ENCODE measurements at regions not wholly inside any gene's neighbourhood (a gene's known extent, or its start where the extent isn't known, plus 50 kb on each side); places are given as distances from the start of the nearest gene placed in this dataset.

DNA sequence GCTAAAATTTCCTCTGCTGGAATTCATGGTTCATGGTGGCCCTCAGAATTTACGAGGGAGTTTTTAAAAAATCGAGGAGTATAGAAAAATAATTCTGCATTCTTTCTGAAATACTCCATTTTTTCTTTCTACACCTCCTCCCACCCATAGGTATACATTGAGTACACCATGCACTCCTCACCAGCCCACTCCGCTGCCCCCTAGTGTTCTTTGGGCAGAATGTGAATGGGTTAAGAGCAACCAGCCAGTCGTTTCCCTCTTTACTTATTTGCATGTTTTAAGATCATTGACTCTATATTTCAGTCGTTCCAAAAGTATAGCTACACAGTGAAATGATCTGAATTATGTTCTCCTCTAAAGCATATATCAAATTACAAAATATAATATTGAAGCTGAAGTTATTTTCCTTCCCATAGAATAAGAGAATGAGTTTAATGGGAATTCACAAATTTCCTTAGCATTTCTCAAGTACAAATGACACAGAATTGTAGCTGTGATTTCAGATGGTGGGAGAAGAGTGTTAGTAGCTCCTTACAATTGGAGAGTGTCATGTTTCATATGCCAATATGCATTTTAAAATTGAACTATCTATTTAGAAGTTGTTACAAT is 977.7 kb upstream of the SLC35B3 start:
- intact Hi-C loops (cut with micrococcal nuclease; ENCODE audit: unreplicated experiment): loop anchor here (2.0 to 10.0 kb wide), 3 partner anchors 162 to 878 kb away; no protein-coding TSS in a partner anchor

DNA sequence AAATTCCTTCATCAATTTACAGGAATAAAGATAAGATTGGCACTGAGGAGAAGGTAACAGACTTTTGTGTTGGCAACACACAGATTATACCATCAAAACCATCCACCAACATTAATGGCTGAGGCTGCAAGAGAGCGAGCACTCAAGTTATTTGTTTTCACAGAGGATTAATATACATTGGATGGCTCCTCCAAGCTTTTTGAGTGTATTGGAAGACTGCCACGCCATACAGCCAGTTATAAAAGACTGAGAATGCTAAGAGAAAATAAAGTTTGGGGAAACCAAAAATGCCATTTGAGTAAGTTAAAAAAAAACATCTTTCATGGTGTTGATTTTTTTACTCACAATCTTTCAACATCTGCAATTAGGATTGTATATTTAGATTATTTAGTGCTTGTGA is 973.8 kb upstream of the SLC35B3 start:
- H3K9me3 ChIP-seq (ENCODE audit: low read depth, low read length, poor library complexity, severe bottlenecking): no peaks in the 10 kb centered on the region
- TF ChIP-seq, protein P1, sequence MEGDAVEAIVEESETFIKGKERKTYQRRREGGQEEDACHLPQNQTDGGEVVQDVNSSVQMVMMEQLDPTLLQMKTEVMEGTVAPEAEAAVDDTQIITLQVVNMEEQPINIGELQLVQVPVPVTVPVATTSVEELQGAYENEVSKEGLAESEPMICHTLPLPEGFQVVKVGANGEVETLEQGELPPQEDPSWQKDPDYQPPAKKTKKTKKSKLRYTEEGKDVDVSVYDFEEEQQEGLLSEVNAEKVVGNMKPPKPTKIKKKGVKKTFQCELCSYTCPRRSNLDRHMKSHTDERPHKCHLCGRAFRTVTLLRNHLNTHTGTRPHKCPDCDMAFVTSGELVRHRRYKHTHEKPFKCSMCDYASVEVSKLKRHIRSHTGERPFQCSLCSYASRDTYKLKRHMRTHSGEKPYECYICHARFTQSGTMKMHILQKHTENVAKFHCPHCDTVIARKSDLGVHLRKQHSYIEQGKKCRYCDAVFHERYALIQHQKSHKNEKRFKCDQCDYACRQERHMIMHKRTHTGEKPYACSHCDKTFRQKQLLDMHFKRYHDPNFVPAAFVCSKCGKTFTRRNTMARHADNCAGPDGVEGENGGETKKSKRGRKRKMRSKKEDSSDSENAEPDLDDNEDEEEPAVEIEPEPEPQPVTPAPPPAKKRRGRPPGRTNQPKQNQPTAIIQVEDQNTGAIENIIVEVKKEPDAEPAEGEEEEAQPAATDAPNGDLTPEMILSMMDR (conservative IDR thresholded peaks at IDR 0.05; ENCODE audit: low read depth, low read length): no peak
- no peak for TF ChIP-seq EZH2 (IDR thresholded peaks at IDR 0.05; ENCODE audit: borderline replicate concordance, low read depth, low read length, poor library complexity, severe bottlenecking)
- ChIA-PET CTCF (no interaction called here), POLR2A (ENCODE audit: low non-redundant PET) (no interaction called here)
- DNase-seq (ENCODE audit: low spot score): no peak
- no peak overlapping the region for H3K4me3 ChIP-seq (ENCODE audit: low read depth, low read length, poor library complexity, severe bottlenecking)
- no peak overlapping the region for H3K27ac ChIP-seq (ENCODE audit: low read depth, low read length, poor library complexity, severe bottlenecking)
- H3K27me3 ChIP-seq (replicated peaks; ENCODE audit: insufficient read depth, low read depth, low read length, poor library complexity): no peaks in the 10 kb centered on the region
- no peaks in the 10 kb centered on the region for H3K36me3 ChIP-seq (ENCODE audit: insufficient read depth, low read length, poor library complexity, severe bottlenecking)
- intact Hi-C loops (cut with micrococcal nuclease; ENCODE audit: unreplicated experiment): no loop called here
- peaks cover 3% of the 10 kb centered on the region for H3K4me1 ChIP-seq (ENCODE audit: insufficient read depth, low read length, poor library complexity, severe bottlenecking)
- no TSS peak for BruUV-seq (replicated peaks)

More for the DNA sequence above, 977.7 kb upstream of the SLC35B3 start:
- no peak overlapping the region for H3K27ac ChIP-seq (ENCODE audit: low read depth, low read length, poor library complexity, severe bottlenecking)
- no peaks in the 10 kb centered on the region for H3K36me3 ChIP-seq (ENCODE audit: insufficient read depth, low read length, poor library complexity, severe bottlenecking)
- no TSS peak for BruUV-seq (replicated peaks)
- TF ChIP-seq, protein P1 (conservative IDR thresholded peaks at IDR 0.05; ENCODE audit: low read depth, low read length): peak; percentile 91
- TF ChIP-seq EZH2 (IDR thresholded peaks at IDR 0.05; ENCODE audit: borderline replicate concordance, low read depth, low read length, poor library complexity, severe bottlenecking): no peak
- H3K9me3 ChIP-seq (ENCODE audit: low read depth, low read length, poor library complexity, severe bottlenecking): no peaks in the 10 kb centered on the region
- no peaks in the 10 kb centered on the region for H3K27me3 ChIP-seq (replicated peaks; ENCODE audit: insufficient read depth, low read depth, low read length, poor library complexity)
- POLR2A ChIA-PET (ENCODE audit: low non-redundant PET): no interaction called here
- H3K4me3 ChIP-seq (ENCODE audit: low read depth, low read length, poor library complexity, severe bottlenecking): no peak overlapping the region
- H3K4me1 ChIP-seq (ENCODE audit: insufficient read depth, low read length, poor library complexity, severe bottlenecking): peaks cover 4% of the 10 kb centered on the region
- peak; percentile 80 for DNase-seq (ENCODE audit: low spot score)
- CTCF ChIA-PET: no interaction called here

DNA sequence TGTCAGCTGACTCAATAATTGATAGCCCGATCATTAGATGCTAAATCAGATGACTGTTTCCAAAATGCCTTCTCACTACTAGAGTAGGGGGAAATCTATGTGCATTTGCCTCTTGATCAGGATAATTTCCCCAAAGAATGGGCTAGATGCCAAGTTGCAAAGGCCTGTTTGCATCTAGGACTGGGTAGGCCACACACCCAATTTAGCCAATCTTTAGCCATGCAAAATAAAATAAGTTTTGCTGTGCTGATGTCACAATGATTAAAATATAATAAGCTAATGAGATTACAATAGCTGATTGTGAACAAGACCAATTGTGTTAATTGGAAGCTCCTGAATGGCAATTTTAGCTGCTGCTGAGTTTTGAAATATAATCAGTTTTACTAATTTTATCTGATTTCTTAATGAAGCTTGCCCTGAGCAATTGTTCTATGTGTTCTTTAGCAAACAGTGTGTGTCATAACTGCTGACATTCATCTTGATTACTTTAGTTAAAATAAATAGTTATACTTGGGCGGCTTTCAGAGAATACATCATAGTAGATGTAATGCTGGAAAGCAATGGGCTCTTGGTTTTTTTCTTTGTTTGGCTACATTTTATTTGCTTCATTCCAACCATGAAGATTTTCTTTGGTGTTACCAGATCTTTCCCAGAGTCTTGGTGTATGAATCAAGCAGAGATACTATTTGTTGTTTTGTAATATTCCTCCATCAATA is 973.2 kb upstream of the SLC35B3 start:
- DNase-seq (ENCODE audit: low spot score): no peak
- Histone ChIP-seq H3K4me3 (ENCODE audit: low read depth, low read length, poor library complexity, severe bottlenecking) (no peak overlapping the region), H3K36me3 (ENCODE audit: insufficient read depth, low read length, poor library complexity, severe bottlenecking) (no peaks in the 10 kb centered on the region), H3K9me3 (ENCODE audit: low read depth, low read length, poor library complexity, severe bottlenecking) (no peaks in the 10 kb centered on the region), H3K4me1 (ENCODE audit: insufficient read depth, low read length, poor library complexity, severe bottlenecking) (peaks cover 3% of the 10 kb centered on the region), H3K27me3 (replicated peaks; ENCODE audit: insufficient read depth, low read depth, low read length, poor library complexity) (no peaks in the 10 kb centered on the region), H3K27ac (ENCODE audit: low read depth, low read length, poor library complexity, severe bottlenecking) (no peak overlapping the region)
- ChIA-PET CTCF (no interaction called here), POLR2A (ENCODE audit: low non-redundant PET) (no interaction called here)
- TF ChIP-seq, protein P1 (conservative IDR thresholded peaks at IDR 0.05; ENCODE audit: low read depth, low read length): no peak
- TF ChIP-seq EZH2 (IDR thresholded peaks at IDR 0.05; ENCODE audit: borderline replicate concordance, low read depth, low read length, poor library complexity, severe bottlenecking): no peak
- intact Hi-C loops (cut with micrococcal nuclease; ENCODE audit: unreplicated experiment): no loop called here
- BruUV-seq (replicated peaks): no TSS peak

Data from A673 (cell line).